PFSK-1 (cell line): ENCODE measurements at regions not wholly inside any gene's neighbourhood (a gene's known extent, or its start where the extent isn't known, plus 50 kb on each side); places are given as distances from the start of the nearest gene placed in this dataset.

Experiments used
- FOXP2 ChIP-seq: optimal IDR thresholded peaks from 2 replicates; pipeline ENCODE3; 2011; ENCODE audit warnings: borderline replicate concordance, control low read depth, inconsistent platforms; ENCODE audit not compliant: insufficient read depth; ENCODE audit errors: extremely low read length, extremely low read depth
- POLR2AphosphoS5 ChIP-seq: IDR thresholded peaks from 2 replicates; pipeline ENCODE4 v1.6.1; 2012; ENCODE audit warnings: low read depth, mild to moderate bottlenecking, control low read depth, low read length, moderate library complexity
- SIN3A ChIP-seq: IDR thresholded peaks from 2 replicates; pipeline ENCODE4 v1.6.1; 2012; ENCODE audit warnings: mild to moderate bottlenecking, low read length, moderate library complexity, borderline replicate concordance; ENCODE audit not compliant: insufficient read depth
- TAF1 ChIP-seq: IDR thresholded peaks from 2 replicates; pipeline ENCODE4 v1.6.1; 2012; ENCODE audit warnings: low read length, control low read depth, borderline replicate concordance; ENCODE audit not compliant: insufficient read depth
- TF ChIP-seq, protein P1 (sequence below), 2 experiments: IDR thresholded peaks; 2 replicates each; pipeline versions ENCODE4 v1.6.1 to v1.8.0; 2011 to 2012; ENCODE audit warnings: low read depth in 2 of 2, low read length in 2 of 2, control low read depth in 1 of 2, inconsistent platforms in 1 of 2, mild to moderate bottlenecking in 1 of 2, moderate library complexity in 1 of 2; ENCODE audit not compliant: insufficient read depth in 1 of 2

DNA sequence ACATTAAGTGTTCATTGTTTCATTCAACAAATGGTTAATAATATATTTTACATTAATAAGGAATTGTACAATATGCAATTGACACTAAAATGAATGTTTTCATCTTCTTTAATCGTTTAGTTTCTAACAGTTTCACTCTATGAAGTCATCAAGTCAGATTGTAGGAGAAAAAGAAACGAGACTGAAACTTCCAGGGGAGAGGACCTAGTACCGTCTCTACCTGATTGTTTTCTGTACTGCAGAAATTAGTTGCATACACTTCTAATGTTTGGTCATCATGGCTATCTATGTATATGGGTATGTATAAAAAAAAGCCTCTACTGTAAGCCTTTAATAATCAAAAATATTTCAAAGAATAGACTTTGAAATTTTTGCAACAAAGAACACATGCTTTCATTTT is 1350.9 kb downstream of the ARAP2 start:
- TF ChIP-seq FOXP2 (no peak), SIN3A (no peak), POLR2AphosphoS5 (no peak), TAF1 (no peak)
- TF ChIP-seq, protein P1, sequence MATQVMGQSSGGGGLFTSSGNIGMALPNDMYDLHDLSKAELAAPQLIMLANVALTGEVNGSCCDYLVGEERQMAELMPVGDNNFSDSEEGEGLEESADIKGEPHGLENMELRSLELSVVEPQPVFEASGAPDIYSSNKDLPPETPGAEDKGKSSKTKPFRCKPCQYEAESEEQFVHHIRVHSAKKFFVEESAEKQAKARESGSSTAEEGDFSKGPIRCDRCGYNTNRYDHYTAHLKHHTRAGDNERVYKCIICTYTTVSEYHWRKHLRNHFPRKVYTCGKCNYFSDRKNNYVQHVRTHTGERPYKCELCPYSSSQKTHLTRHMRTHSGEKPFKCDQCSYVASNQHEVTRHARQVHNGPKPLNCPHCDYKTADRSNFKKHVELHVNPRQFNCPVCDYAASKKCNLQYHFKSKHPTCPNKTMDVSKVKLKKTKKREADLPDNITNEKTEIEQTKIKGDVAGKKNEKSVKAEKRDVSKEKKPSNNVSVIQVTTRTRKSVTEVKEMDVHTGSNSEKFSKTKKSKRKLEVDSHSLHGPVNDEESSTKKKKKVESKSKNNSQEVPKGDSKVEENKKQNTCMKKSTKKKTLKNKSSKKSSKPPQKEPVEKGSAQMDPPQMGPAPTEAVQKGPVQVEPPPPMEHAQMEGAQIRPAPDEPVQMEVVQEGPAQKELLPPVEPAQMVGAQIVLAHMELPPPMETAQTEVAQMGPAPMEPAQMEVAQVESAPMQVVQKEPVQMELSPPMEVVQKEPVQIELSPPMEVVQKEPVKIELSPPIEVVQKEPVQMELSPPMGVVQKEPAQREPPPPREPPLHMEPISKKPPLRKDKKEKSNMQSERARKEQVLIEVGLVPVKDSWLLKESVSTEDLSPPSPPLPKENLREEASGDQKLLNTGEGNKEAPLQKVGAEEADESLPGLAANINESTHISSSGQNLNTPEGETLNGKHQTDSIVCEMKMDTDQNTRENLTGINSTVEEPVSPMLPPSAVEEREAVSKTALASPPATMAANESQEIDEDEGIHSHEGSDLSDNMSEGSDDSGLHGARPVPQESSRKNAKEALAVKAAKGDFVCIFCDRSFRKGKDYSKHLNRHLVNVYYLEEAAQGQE (IDR thresholded peaks at IDR 0.05; ENCODE audit: insufficient read depth in 1 of 2, low read depth in 2 of 2, low read length in 2 of 2): no peak

DNA sequence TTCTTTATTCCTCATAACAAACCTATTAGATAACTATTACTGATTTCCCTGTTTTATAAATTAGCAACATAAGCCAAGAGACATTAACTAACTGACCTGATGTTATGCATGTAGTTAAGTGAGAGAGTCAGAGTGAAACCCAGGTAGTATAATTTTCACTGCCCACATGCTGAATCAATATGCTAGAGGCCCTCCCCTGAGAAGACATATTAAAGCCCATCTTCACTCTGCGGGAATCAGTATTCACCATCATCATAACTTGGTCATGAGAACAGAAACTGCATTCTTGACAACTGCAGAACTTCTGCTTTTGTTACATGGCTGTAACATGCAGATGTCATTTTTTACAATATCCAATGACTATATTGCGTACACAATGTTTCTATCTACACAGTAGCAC is 1324.3 kb downstream of the ARAP2 start:
- no peak for TF ChIP-seq SIN3A
- no peak for TF ChIP-seq TAF1
- TF ChIP-seq, protein P1 (IDR thresholded peaks at IDR 0.05; ENCODE audit: insufficient read depth in 1 of 2, low read depth in 2 of 2, low read length in 2 of 2): no peak
- TF ChIP-seq POLR2AphosphoS5: no peak
- no peak for TF ChIP-seq FOXP2

DNA sequence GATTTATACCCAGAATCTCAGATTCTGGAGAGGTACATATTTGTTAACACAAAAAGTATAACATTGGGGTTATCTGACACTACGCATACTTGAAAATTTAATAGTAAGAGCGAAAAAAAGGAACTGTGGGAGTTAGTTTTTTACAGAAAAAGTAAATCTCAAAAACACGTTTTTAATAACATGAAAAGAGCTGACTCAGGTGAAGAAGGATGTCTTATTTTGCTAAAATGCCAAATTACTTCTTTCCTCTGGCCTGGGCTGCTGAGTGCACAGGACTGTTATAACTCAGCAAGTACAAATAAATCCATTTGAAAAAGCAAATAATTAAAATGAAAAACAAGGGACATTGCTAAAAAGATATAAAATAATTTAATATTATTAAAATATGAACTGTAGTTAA is 1322.9 kb downstream of the ARAP2 start:
- TF ChIP-seq, protein P1 (IDR thresholded peaks at IDR 0.05; ENCODE audit: insufficient read depth in 1 of 2, low read depth in 2 of 2, low read length in 2 of 2): no peak
- TF ChIP-seq SIN3A (no peak), TAF1 (no peak), POLR2AphosphoS5 (no peak), FOXP2 (no peak)

DNA sequence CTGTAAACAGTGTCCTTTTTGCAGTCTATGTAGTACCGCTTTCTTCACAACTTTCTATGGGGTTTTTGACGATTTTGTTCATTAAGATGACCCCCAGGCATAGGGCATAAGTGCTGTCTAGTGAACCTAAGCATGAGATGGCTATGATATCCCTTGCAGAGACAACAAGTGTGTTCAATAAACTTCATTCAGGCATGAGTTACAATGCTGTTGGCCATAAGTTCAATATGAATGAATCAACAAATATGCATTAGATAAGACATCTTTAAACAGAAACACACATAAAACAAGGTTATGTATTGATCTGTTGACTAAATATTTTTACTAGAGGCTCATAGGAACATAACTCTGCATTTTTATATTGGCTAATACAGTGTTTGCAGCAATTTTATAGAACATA is 1322.0 kb downstream of the ARAP2 start:
- no peak for TF ChIP-seq FOXP2
- no peak for TF ChIP-seq SIN3A
- TF ChIP-seq, protein P1 (IDR thresholded peaks at IDR 0.05; ENCODE audit: insufficient read depth in 1 of 2, low read depth in 2 of 2, low read length in 2 of 2): no peak
- no peak for TF ChIP-seq POLR2AphosphoS5
- TF ChIP-seq TAF1: no peak

DNA sequence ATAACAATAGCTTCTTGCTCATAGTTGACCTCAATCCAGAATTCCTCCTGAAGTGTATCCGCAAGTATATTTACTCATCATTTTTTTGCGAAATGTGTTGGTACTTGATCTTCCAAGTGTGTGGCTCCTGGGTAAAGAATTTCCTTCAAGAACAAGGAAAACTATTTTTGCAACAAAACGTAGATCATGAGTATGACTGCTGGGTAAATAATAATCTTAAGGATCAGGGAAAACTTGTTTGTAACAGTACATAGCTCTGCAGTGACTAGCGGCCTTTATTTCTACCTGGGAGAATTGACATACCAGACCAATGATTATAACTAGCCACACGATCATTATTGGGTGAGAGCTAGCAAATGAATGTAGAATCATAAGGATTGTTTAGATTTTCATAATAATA is 1311.7 kb downstream of the ARAP2 start:
- TF ChIP-seq, protein P1 (IDR thresholded peaks at IDR 0.05; ENCODE audit: insufficient read depth in 1 of 2, low read depth in 2 of 2, low read length in 2 of 2): no peak
- TF ChIP-seq SIN3A: no peak
- no peak for TF ChIP-seq FOXP2
- TF ChIP-seq TAF1: no peak
- no peak for TF ChIP-seq POLR2AphosphoS5
